RPMI7951 (cell line): ENCODE measurements at regions not wholly inside any gene's neighbourhood (a gene's known extent, or its start where the extent isn't known, plus 50 kb on each side); places are given as distances from the start of the nearest gene placed in this dataset.
"Not testable (repeated sequence)": the region's sequence is repeated elsewhere in the genome, so short reads cannot be mapped to it uniquely, and the experiment has no call there.

Experiments used
- DNase-seq: peaks from one replicate; pipeline ENCODE4 v3.0.0-alpha.2; 2012; ENCODE audit warnings: low read depth

GRCh38 chr6:115551527-115551926 is 509.2 kb downstream of the FRK start:
- DNase-seq, result peak; percentile 35

GRCh38 chr6:115545672-115545986 is 515.1 kb downstream of the FRK start:
- DNase-seq, result no peak

- DNase-seq, result peak; percentile 97
Measured at GRCh38 chr6:115544765-115545671, 515.7 kb downstream of the FRK start.

- DNase-seq, result no peak
Measured at GRCh38 chr6:115540077-115540869, 520.4 kb downstream of the FRK start.

GRCh38 chr6:115539531-115539930 is 521.2 kb downstream of the FRK start:
- peak; percentile 15 for DNase-seq

GRCh38 chr6:115524821-115525220 is 535.9 kb downstream of the FRK start:
- DNase-seq, result no peak

GRCh38 chr6:115521747-115522146 is 538.9 kb downstream of the FRK start:
- not testable (repeated sequence) for DNase-seq

- peak; percentile 74 for DNase-seq
Measured at GRCh38 chr6:115514656-115515055, 546.0 kb downstream of the FRK start.

- no peak for DNase-seq
Measured at GRCh38 chr6:115512923-115513322, 547.8 kb downstream of the FRK start.

GRCh38 chr6:115511771-115512170 is 548.9 kb downstream of the FRK start:
- no peak for DNase-seq

GRCh38 chr6:115502432-115502831 is 558.3 kb downstream of the FRK start:
- DNase-seq, result peak; percentile 60

GRCh38 chr6:115495184-115495583 is 565.5 kb downstream of the FRK start:
- DNase-seq, result no peak

GRCh38 chr6:115487331-115487730 is 573.4 kb downstream of the FRK start:
- DNase-seq, result no peak

GRCh38 chr6:115485400-115485799 is 575.3 kb downstream of the FRK start:
- DNase-seq, result no peak

GRCh38 chr6:115480543-115480942 is 580.1 kb downstream of the FRK start:
- not testable (repeated sequence) for DNase-seq

GRCh38 chr6:115474443-115475041 is 586.1 kb downstream of the FRK start:
- no peak for DNase-seq

- DNase-seq, result no peak
Measured at GRCh38 chr6:115468272-115469005, 592.3 kb downstream of the FRK start.

GRCh38 chr6:115467726-115468125 is 593.0 kb downstream of the FRK start:
- no peak for DNase-seq

GRCh38 chr6:115460913-115461312 is 599.8 kb downstream of the FRK start:
- no peak for DNase-seq

GRCh38 chr6:115456848-115457247 is 603.8 kb downstream of the FRK start:
- no peak for DNase-seq

- no peak for DNase-seq
Measured at GRCh38 chr6:115443825-115444478, 616.7 kb downstream of the FRK start.
